ENCODE measurements at regions not wholly inside any gene's neighbourhood (a gene's known extent, or its start where the extent isn't known, plus 50 kb on each side); places are given as distances from the start of the nearest gene placed in this dataset.

- Histone ChIP-seq H3K36me3 (ENCODE audit: low read depth, low read length) (no peaks in the 10 kb centered on the region), H3K4me3 (ENCODE audit: low read length) (no peak overlapping the region), H3K9me3 (ENCODE audit: low read length) (no peaks in the 10 kb centered on the region), H3K79me2 (ENCODE audit: low read length) (no peaks in the 10 kb centered on the region), H3K9me2 (replicated peaks; ENCODE audit: low read length) (no peaks in the 10 kb centered on the region), H3F3A (ENCODE audit: low read length, unreplicated experiment) (no peaks in the 10 kb centered on the region), H3K9ac (ENCODE audit: low read length) (no peak overlapping the region), H3K27ac (ENCODE audit: low read length) (no peak overlapping the region), H3K4me1 (ENCODE audit: insufficient read depth, low read length) (0 out of 2 replicates have a peak, but pooled peaks cover 4% of the 10 kb centered on the region), H3K27me3 (ENCODE audit: low read length) (no peaks in the 10 kb centered on the region), H2AFZ (ENCODE audit: low read length) (no peak overlapping the region), H4K20me1 (ENCODE audit: low read length) (no peaks in the 10 kb centered on the region), H3K4me2 (ENCODE audit: low read length) (peak overlapping the region; percentile 47; the same call in 1 of the 2 replicates)
- ChIA-PET POLR2A (ENCODE audit: unreplicated experiment) (no interaction called here), CTCF (no interaction called here)
- ATAC-seq (peak; percentile 74), DNase-seq (peak; percentile 41)
- TF ChIP-seq EZH2phosphoT487 (IDR thresholded peaks at IDR 0.05; ENCODE audit: borderline replicate concordance, low read length) (no peak), CTCF (conservative IDR thresholded peaks at IDR 0.05; ENCODE audit: low read depth, low read length) (no peak), EZH2 (IDR thresholded peaks at IDR 0.05; ENCODE audit: low read length, unreplicated experiment) (no peak)
- intact Hi-C loops (cut with micrococcal nuclease): no loop called here
- no TSS peak for BruUV-seq (replicated peaks)
Observed at GRCh38 chr2:83572400-83572799, 886.7 kb downstream of the SUCLG1 start.

- no peaks in the 10 kb centered on the region for H3K27me3 ChIP-seq (ENCODE audit: low read length)
- H3K9me3 ChIP-seq (ENCODE audit: low read length): no peaks in the 10 kb centered on the region
- ChIA-PET CTCF (no interaction called here), POLR2A (ENCODE audit: unreplicated experiment) (no interaction called here)
- DNase-seq (no peak), ATAC-seq (no peak)
- H2AFZ ChIP-seq (ENCODE audit: low read length): no peak overlapping the region
- H3K4me1 ChIP-seq (ENCODE audit: insufficient read depth, low read length): 0 out of 2 replicates have a peak, but pooled peaks cover under 1% of the 10 kb centered on the region
- H3K9me2 ChIP-seq (replicated peaks; ENCODE audit: low read length): no peaks in the 10 kb centered on the region
- H3K9ac ChIP-seq (ENCODE audit: low read length): no peak overlapping the region
- H3K4me3 ChIP-seq (ENCODE audit: low read length): no peak overlapping the region
- H3K27ac ChIP-seq (ENCODE audit: low read length): no peak overlapping the region
- BruUV-seq (replicated peaks): no TSS peak
- no peaks in the 10 kb centered on the region for H3F3A ChIP-seq (ENCODE audit: low read length, unreplicated experiment)
- H3K36me3 ChIP-seq (ENCODE audit: low read depth, low read length): no peaks in the 10 kb centered on the region
- no peaks in the 10 kb centered on the region for H3K79me2 ChIP-seq (ENCODE audit: low read length)
- no peaks in the 10 kb centered on the region for H4K20me1 ChIP-seq (ENCODE audit: low read length)
- TF ChIP-seq EZH2phosphoT487 (IDR thresholded peaks at IDR 0.05; ENCODE audit: borderline replicate concordance, low read length): no peak
- TF ChIP-seq CTCF (conservative IDR thresholded peaks at IDR 0.05; ENCODE audit: low read depth, low read length): no peak
- no peak for TF ChIP-seq EZH2 (IDR thresholded peaks at IDR 0.05; ENCODE audit: low read length, unreplicated experiment)
- H3K4me2 ChIP-seq (ENCODE audit: low read length): no peak overlapping the region
- intact Hi-C loops (cut with micrococcal nuclease): no loop called here
Observed at GRCh38 chr2:83567551-83567950, 891.5 kb downstream of the SUCLG1 start.

- H4K20me1 ChIP-seq (ENCODE audit: low read length): no peaks in the 10 kb centered on the region
- DNase-seq (no peak), ATAC-seq (no peak)
- H3K4me1 ChIP-seq (ENCODE audit: insufficient read depth, low read length): no peaks in the 10 kb centered on the region
- no peak overlapping the region for H3K9ac ChIP-seq (ENCODE audit: low read length)
- H2AFZ ChIP-seq (ENCODE audit: low read length): no peak overlapping the region
- no peaks in the 10 kb centered on the region for H3K9me2 ChIP-seq (replicated peaks; ENCODE audit: low read length)
- no peak overlapping the region for H3K27ac ChIP-seq (ENCODE audit: low read length)
- H3K79me2 ChIP-seq (ENCODE audit: low read length): no peaks in the 10 kb centered on the region
- no peak overlapping the region for H3K4me2 ChIP-seq (ENCODE audit: low read length)
- H3K27me3 ChIP-seq (ENCODE audit: low read length): no peaks in the 10 kb centered on the region
- no peaks in the 10 kb centered on the region for H3F3A ChIP-seq (ENCODE audit: low read length, unreplicated experiment)
- ChIA-PET CTCF (no interaction called here), POLR2A (ENCODE audit: unreplicated experiment) (no interaction called here)
- no TSS peak for BruUV-seq (replicated peaks)
- no peaks in the 10 kb centered on the region for H3K9me3 ChIP-seq (ENCODE audit: low read length)
- no peak overlapping the region for H3K4me3 ChIP-seq (ENCODE audit: low read length)
- intact Hi-C loops (cut with micrococcal nuclease): no loop called here
- TF ChIP-seq CTCF (conservative IDR thresholded peaks at IDR 0.05; ENCODE audit: low read depth, low read length) (no peak), EZH2 (IDR thresholded peaks at IDR 0.05; ENCODE audit: low read length, unreplicated experiment) (no peak), EZH2phosphoT487 (IDR thresholded peaks at IDR 0.05; ENCODE audit: borderline replicate concordance, low read length) (no peak)
- no peaks in the 10 kb centered on the region for H3K36me3 ChIP-seq (ENCODE audit: low read depth, low read length)
Observed at GRCh38 chr2:83565626-83566025, 893.5 kb downstream of the SUCLG1 start.
